Esophagus squamous epithelium (tissue), 4 donors: ENCODE measurements at regions not wholly inside any gene's neighbourhood (a gene's known extent, or its start where the extent isn't known, plus 50 kb on each side); places are given as distances from the start of the nearest gene placed in this dataset.

Experiments used
- CTCF ChIP-seq, 6 experiments: fragments of 450-650 bp in 4 of 6; fragments of 200-600 bp in 2 of 6; sonication (generic) in 2 of 6; IDR thresholded peaks; one replicate each; pipeline ENCODE4 v1.5.1; 2016 to 2019; ENCODE audit warnings: antibody characterized with exemption in 6 of 6, mild to moderate bottlenecking in 4 of 6, moderate library complexity in 4 of 6
- POLR2A ChIP-seq, 4 donors: fragments of 450-650 bp; IDR thresholded peaks; one replicate each; pipeline ENCODE4 v1.6.1; 2017; ENCODE audit warnings: antibody characterized with exemption in 4 of 4, mild to moderate bottlenecking in 4 of 4, moderate library complexity in 3 of 4

- TF ChIP-seq CTCF (IDR thresholded peaks at IDR 0.05) (no peak), POLR2A (IDR thresholded peaks at IDR 0.05) (no peak)
These were observed 106.7 kb upstream of the GUCY1A1 start for GRCh38 chr4:155559915-155560314.
